HG02884 (cell line): ENCODE measurements at regions not wholly inside any gene's neighbourhood (a gene's known extent, or its start where the extent isn't known, plus 50 kb on each side); places are given as distances from the start of the nearest gene placed in this dataset.
"Not testable (repeated sequence)": the region's sequence is repeated elsewhere in the genome, so short reads cannot be mapped to it uniquely, and the experiment has no call there.

Source experiments
- ATAC-seq: cut with Tn5 transposase; IDR thresholded peaks from one replicate; pipeline ENCODE4 v1.9.1; 2021; ENCODE audit warnings: mild to moderate bottlenecking, moderate library complexity; ENCODE audit not compliant: unreplicated experiment

- no peak for ATAC-seq
These were observed 353.0 kb downstream of the ANKRD30A start for GRCh38 chr10:37478381-37478780.

- ATAC-seq, result no peak
These were observed 350.9 kb downstream of the ANKRD30A start for GRCh38 chr10:37476285-37476684.

- ATAC-seq, result no peak
These were observed 349.2 kb downstream of the ANKRD30A start for GRCh38 chr10:37474645-37475044.

- no peak for ATAC-seq
These were observed 348.5 kb downstream of the ANKRD30A start for GRCh38 chr10:37473906-37474305.

GRCh38 chr10:37467246-37467645 is 341.8 kb downstream of the ANKRD30A start:
- no peak for ATAC-seq

GRCh38 chr10:37456456-37456855 is 331.1 kb downstream of the ANKRD30A start:
- no peak for ATAC-seq

GRCh38 chr10:37448161-37448560 is 322.8 kb downstream of the ANKRD30A start:
- no peak for ATAC-seq

- ATAC-seq, result no peak
These were observed 317.5 kb downstream of the ANKRD30A start for GRCh38 chr10:37442882-37443281.

- ATAC-seq, result not testable (repeated sequence)
These were observed 315.8 kb downstream of the ANKRD30A start for GRCh38 chr10:37441224-37441623.

- no peak for ATAC-seq
These were observed 314.4 kb downstream of the ANKRD30A start for GRCh38 chr10:37439826-37440225.

- no peak for ATAC-seq
These were observed 311.0 kb downstream of the ANKRD30A start for GRCh38 chr10:37436357-37436756.

- no peak for ATAC-seq
These were observed 308.7 kb downstream of the ANKRD30A start for GRCh38 chr10:37434091-37434490.
